DND-41 (cell line): ENCODE measurements at regions not wholly inside any gene's neighbourhood (a gene's known extent, or its start where the extent isn't known, plus 50 kb on each side); places are given as distances from the start of the nearest gene placed in this dataset.

Experiments
- CTCF ChIP-seq: IDR thresholded peaks from 2 replicates; pipeline ENCODE4 v1.5.1; 2012; ENCODE audit warnings: borderline replicate concordance, low read length, moderate library complexity, mild to moderate bottlenecking; ENCODE audit not compliant: poor library complexity, severe bottlenecking; ENCODE audit errors: extremely low read depth
- EZH2 ChIP-seq: IDR thresholded peaks from 3 replicates; pipeline ENCODE4 v1.6.1; 2012; ENCODE audit warnings: borderline replicate concordance, low read depth, mild to moderate bottlenecking, moderate library complexity, low read length, inconsistent platforms; ENCODE audit not compliant: severe bottlenecking

GRCh38 chr3:150114273-150114672 is 143.6 kb upstream of the PFN2 start:
- TF ChIP-seq CTCF = no peak
- TF ChIP-seq EZH2 = no peak
